ENCODE measurements at regions not wholly inside any gene's neighbourhood (a gene's known extent, or its start where the extent isn't known, plus 50 kb on each side); places are given as distances from the start of the nearest gene placed in this dataset.

DNA sequence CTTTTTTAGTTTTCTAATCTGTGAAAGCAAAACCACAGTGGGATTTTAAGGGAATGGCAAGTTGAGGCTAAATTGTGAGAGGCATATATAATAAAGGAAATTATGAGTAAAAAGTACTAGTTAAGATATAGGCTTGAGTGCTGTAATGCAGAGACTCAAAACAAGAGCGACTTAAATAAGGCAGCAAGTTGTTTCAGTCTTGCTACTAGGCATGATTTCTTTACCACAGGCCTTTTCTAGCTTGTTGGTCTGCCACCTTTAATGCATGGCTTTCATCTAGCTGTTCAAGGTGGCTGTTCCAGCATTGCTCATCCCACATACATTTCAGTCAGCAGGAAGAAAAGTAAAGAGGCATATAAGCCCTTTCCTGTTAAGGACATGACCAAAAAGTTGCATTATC is 427.9 kb upstream of the ADAMTSL1 start:
- TF ChIP-seq, protein P1, sequence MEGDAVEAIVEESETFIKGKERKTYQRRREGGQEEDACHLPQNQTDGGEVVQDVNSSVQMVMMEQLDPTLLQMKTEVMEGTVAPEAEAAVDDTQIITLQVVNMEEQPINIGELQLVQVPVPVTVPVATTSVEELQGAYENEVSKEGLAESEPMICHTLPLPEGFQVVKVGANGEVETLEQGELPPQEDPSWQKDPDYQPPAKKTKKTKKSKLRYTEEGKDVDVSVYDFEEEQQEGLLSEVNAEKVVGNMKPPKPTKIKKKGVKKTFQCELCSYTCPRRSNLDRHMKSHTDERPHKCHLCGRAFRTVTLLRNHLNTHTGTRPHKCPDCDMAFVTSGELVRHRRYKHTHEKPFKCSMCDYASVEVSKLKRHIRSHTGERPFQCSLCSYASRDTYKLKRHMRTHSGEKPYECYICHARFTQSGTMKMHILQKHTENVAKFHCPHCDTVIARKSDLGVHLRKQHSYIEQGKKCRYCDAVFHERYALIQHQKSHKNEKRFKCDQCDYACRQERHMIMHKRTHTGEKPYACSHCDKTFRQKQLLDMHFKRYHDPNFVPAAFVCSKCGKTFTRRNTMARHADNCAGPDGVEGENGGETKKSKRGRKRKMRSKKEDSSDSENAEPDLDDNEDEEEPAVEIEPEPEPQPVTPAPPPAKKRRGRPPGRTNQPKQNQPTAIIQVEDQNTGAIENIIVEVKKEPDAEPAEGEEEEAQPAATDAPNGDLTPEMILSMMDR (conservative IDR thresholded peaks at IDR 0.05 in 1 of 2, IDR thresholded peaks at IDR 0.05 in 1 of 2; ENCODE audit: extremely low read depth in 1 of 2, insufficient read depth in 1 of 2, low read depth in 1 of 2, low read length in 2 of 2): no peak
- TF ChIP-seq EZH2 (IDR thresholded peaks at IDR 0.05; ENCODE audit: borderline replicate concordance, low read length): no peak
